Neuronal stem cell (in vitro differentiated cells): ENCODE measurements at regions not wholly inside any gene's neighbourhood (a gene's known extent, or its start where the extent isn't known, plus 50 kb on each side); places are given as distances from the start of the nearest gene placed in this dataset.

Experiments used
- DNase-seq: peaks from one replicate; pipeline ENCODE4 v3.0.0-alpha.2; 2013; ENCODE audit warnings: low spot score
- H2AFZ ChIP-seq: one replicate; pipeline ENCODE4 v1.6.1; 2013; ENCODE audit warnings: mild to moderate bottlenecking, low read length, inconsistent platforms
- H2AK5ac ChIP-seq: 2 replicates; pipeline ENCODE4 v1.6.1; 2013; ENCODE audit warnings: low read depth, mild to moderate bottlenecking, inconsistent platforms, low read length, moderate library complexity, mixed read lengths
- H2BK120ac ChIP-seq: 2 replicates; pipeline ENCODE4 v1.6.1; 2013; ENCODE audit warnings: low read depth, mild to moderate bottlenecking, inconsistent platforms, low read length, moderate library complexity, mixed read lengths
- H2BK12ac ChIP-seq: one replicate; pipeline ENCODE4 v1.6.1; 2013; ENCODE audit warnings: low read length, inconsistent platforms
- H2BK15ac ChIP-seq: 2 replicates; pipeline ENCODE4 v1.6.1; 2013; ENCODE audit warnings: mild to moderate bottlenecking, low read length, inconsistent platforms, mixed read lengths
- H2BK5ac ChIP-seq: one replicate; pipeline ENCODE4 v1.6.1; 2013; ENCODE audit warnings: inconsistent platforms, mild to moderate bottlenecking, low read length, moderate library complexity
- H3K14ac ChIP-seq: one replicate; pipeline ENCODE4 v1.6.1; 2013; ENCODE audit warnings: low read length, inconsistent platforms
- H3K18ac ChIP-seq: 2 replicates; pipeline ENCODE4 v1.6.1; 2013; ENCODE audit warnings: low read length, inconsistent platforms
- H3K23ac ChIP-seq: 2 replicates; pipeline ENCODE4 v1.6.1; 2013; ENCODE audit warnings: low read depth, mild to moderate bottlenecking, mixed read lengths, low read length, inconsistent platforms; ENCODE audit not compliant: poor library complexity
- H3K27ac ChIP-seq: replicated peaks from 3 replicates; pipeline ENCODE4 v1.5.1; 2013; ENCODE audit warnings: low read length, inconsistent platforms
- H3K27me3 ChIP-seq, 3 experiments: 2 replicates each; pipeline ENCODE4 v1.6.1; 2013; ENCODE audit warnings: low read length in 3 of 3, mild to moderate bottlenecking in 2 of 3, inconsistent platforms in 1 of 3, low read depth in 1 of 3, mixed read lengths in 1 of 3, moderate library complexity in 1 of 3; ENCODE audit not compliant: control insufficient read depth in 3 of 3, insufficient read depth in 3 of 3
- H3K36me3 ChIP-seq, 2 donors: replicated peaks in 1 of 2; 2 replicates each; pipeline ENCODE4 v1.6.1; 2013; ENCODE audit warnings: low read length in 2 of 2; ENCODE audit not compliant: control insufficient read depth in 2 of 2, insufficient read depth in 2 of 2
- H3K4ac ChIP-seq: 2 replicates; pipeline ENCODE4 v1.6.1; 2013; ENCODE audit warnings: inconsistent platforms, mild to moderate bottlenecking, low read length, moderate library complexity
- H3K4me1 ChIP-seq, 2 donors: 1 replicate in 1 of 2; 2 replicates in 1 of 2; pipeline ENCODE4 v1.6.1; 2013; ENCODE audit warnings: low read length in 2 of 2, low read depth in 1 of 2; ENCODE audit not compliant: control insufficient read depth in 2 of 2, insufficient read depth in 1 of 2
- H3K4me2 ChIP-seq: one replicate; pipeline ENCODE4 v1.6.1; 2013; ENCODE audit warnings: mild to moderate bottlenecking, low read length, inconsistent platforms; ENCODE audit not compliant: insufficient read depth, poor library complexity, severe bottlenecking
- H3K4me3 ChIP-seq, 2 donors: 2 replicates each; pipeline ENCODE4 v1.5.1; 2013; ENCODE audit warnings: low read length in 2 of 2, mild to moderate bottlenecking in 2 of 2, inconsistent platforms in 1 of 2, moderate library complexity in 1 of 2
- H3K79me1 ChIP-seq: one replicate; pipeline ENCODE4 v1.6.1; 2013; ENCODE audit warnings: low read depth, mild to moderate bottlenecking, inconsistent platforms, low read length, moderate library complexity
- H3K9ac ChIP-seq: one replicate; pipeline ENCODE4 v1.6.1; 2013; ENCODE audit warnings: mild to moderate bottlenecking, low read depth, low read length, inconsistent platforms; ENCODE audit not compliant: poor library complexity
- H3K9me3 ChIP-seq, 2 donors: replicated peaks in 1 of 2; 2 replicates each; pipeline versions ENCODE3 to v1.6.1; 2013; ENCODE audit warnings: low read length in 2 of 2, mild to moderate bottlenecking in 2 of 2, inconsistent platforms in 1 of 2, low read depth in 1 of 2, mixed read lengths in 1 of 2, moderate library complexity in 1 of 2; ENCODE audit not compliant: control insufficient read depth in 2 of 2, insufficient read depth in 1 of 2
- H4K8ac ChIP-seq: one replicate; pipeline ENCODE4 v1.6.1; 2013; ENCODE audit warnings: low read depth, mild to moderate bottlenecking, inconsistent platforms, low read length, moderate library complexity
- H4K91ac ChIP-seq: one replicate; pipeline ENCODE4 v1.6.1; 2013; ENCODE audit warnings: low read length, low read depth, mild to moderate bottlenecking, inconsistent platforms; ENCODE audit not compliant: poor library complexity
- WGBS, 2 donors: extraction: QIAGEN DNeasy Blood & Tissue Kit; methylation state at CpG; one replicate each; pipeline ENCODE4 v1.1.7; 2013; ENCODE audit warnings: missing lambda C conversion rate in 2 of 2, mixed read lengths in 1 of 2; ENCODE audit not compliant: insufficient read length in 2 of 2, insufficient replicate concordance in 1 of 2; ENCODE audit errors: extremely low coverage in 2 of 2; 5-methylcytosine and 5-hydroxymethylcytosine counted together

- Histone ChIP-seq H4K91ac (no peak overlapping the region), H3K9ac (no peak overlapping the region), H2BK12ac (no peak overlapping the region), H3K27ac (no peak overlapping the region), H3K9me3 (peaks cover 0 to 2% of the 10 kb centered on the region in 2 donors), H3K4me2 (no peak overlapping the region), H3K4ac (no peak overlapping the region), H3K79me1 (no peaks in the 10 kb centered on the region), H3K4me3 (no peak overlapping the region), H2BK15ac (no peak overlapping the region), H2AFZ (no peak overlapping the region), H3K18ac (no peak overlapping the region), H2BK5ac (no peak overlapping the region), H3K4me1 (no peaks in the 10 kb centered on the region), H2AK5ac (no peak overlapping the region), H4K8ac (no peak overlapping the region), H3K23ac (no peak overlapping the region), H3K27me3 (no peaks in the 10 kb centered on the region), H3K14ac (no peak overlapping the region), H2BK120ac (no peak overlapping the region), H3K36me3 (no peaks in the 10 kb centered on the region)
- WGBS, 2 donors = no CpG with 5 or more reads among the region's 1 CpG
- no peak for DNase-seq
Measured at GRCh38 chr6:93592417-93592816, 173.1 kb upstream of the EPHA7 start.

DNA sequence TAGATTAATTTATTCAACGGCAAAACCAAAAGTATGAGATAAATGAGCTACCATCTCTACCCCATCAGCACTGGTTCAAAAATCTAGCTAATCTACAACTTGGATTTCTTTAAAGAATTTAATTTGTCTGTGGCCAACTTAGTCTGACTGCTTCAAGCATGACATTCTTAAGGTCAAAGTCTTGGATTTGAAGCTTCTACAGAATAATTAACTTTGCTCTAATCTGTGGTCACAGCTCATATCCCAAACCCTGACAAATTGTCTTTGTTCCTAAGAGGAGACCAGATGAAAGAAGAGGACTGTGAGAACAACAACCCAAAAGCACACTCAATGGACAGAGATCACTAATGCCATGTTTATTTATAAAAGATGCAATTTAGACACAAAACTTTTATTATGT is 166.9 kb upstream of the EPHA7 start:
- no peak overlapping the region for H4K91ac ChIP-seq
- H3K4me1 ChIP-seq = no peaks in the 10 kb centered on the region

GRCh38 chr6:93584300-93584699 is 164.9 kb upstream of the EPHA7 start:
- Histone ChIP-seq H2BK15ac (no peak overlapping the region), H2BK120ac (no peak overlapping the region), H3K23ac (no peak overlapping the region), H3K18ac (no peak overlapping the region), H3K14ac (no peak overlapping the region), H3K4me2 (no peak overlapping the region), H3K9me3 (no peaks in the 10 kb centered on the region), H2BK12ac (no peak overlapping the region), H4K8ac (no peak overlapping the region), H3K27ac (no peak overlapping the region), H3K36me3 (no peaks in the 10 kb centered on the region), H4K91ac (no peak overlapping the region), H3K9ac (no peak overlapping the region), H2AK5ac (no peak overlapping the region), H2BK5ac (no peak overlapping the region), H3K4me3 (no peak overlapping the region), H2AFZ (no peak overlapping the region), H3K4me1 (peaks cover 2% of the 10 kb centered on the region in 2 donors), H3K4ac (no peak overlapping the region), H3K27me3 (no peaks in the 10 kb centered on the region), H3K79me1 (no peaks in the 10 kb centered on the region)
- DNase-seq = no peak

More for the DNA sequence above, 166.9 kb upstream of the EPHA7 start:
- H3K14ac ChIP-seq = no peak overlapping the region
- WGBS, 2 donors = no CpG with 5 or more reads among the region's 1 CpG
- H2AK5ac ChIP-seq = no peak overlapping the region
- H3K23ac ChIP-seq = no peak overlapping the region
- no peak overlapping the region for H2BK5ac ChIP-seq
- H3K4me3 ChIP-seq = no peak overlapping the region
- no peak overlapping the region for H3K18ac ChIP-seq
- H3K9me3 ChIP-seq = peaks cover 0 to 2% of the 10 kb centered on the region in 2 donors
- no peaks in the 10 kb centered on the region for H3K27me3 ChIP-seq
- no peak overlapping the region for H4K8ac ChIP-seq
- H2AFZ ChIP-seq = peak overlapping the region; percentile 23
- no peaks in the 10 kb centered on the region for H3K36me3 ChIP-seq
- no peak overlapping the region for H2BK15ac ChIP-seq
- H2BK12ac ChIP-seq = no peak overlapping the region
- no peak overlapping the region for H3K27ac ChIP-seq
- no peak overlapping the region for H2BK120ac ChIP-seq
- H3K79me1 ChIP-seq = no peaks in the 10 kb centered on the region
- no peak overlapping the region for H3K4me2 ChIP-seq
- H3K9ac ChIP-seq = no peak overlapping the region
- no peak for DNase-seq
- no peak overlapping the region for H3K4ac ChIP-seq

DNA sequence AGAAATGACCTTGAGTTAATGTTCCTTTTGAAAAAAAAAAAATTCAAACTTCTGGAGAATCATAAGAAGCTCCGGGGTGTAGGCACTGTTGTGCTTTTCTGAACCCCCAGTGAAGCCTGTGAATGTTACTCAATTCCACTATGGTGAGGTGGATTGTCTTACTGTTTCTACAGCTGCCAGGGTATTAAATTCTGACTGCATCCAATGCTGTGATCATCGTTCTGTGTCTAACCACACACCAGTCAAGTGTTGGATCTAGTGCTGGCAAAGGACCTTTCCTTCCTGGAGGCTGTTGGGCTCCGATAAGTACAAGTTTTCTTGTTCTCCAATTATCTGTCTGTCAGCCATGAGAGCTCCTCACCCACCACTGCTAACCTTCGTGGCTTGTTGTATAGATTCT is 162.0 kb upstream of the EPHA7 start:
- Histone ChIP-seq H2BK5ac (no peak overlapping the region), H3K79me1 (no peaks in the 10 kb centered on the region), H3K23ac (no peak overlapping the region), H3K4me2 (no peak overlapping the region), H3K9ac (no peak overlapping the region), H2BK12ac (no peak overlapping the region), H3K4me1 (peaks cover 2 to 5% of the 10 kb centered on the region in 2 donors), H3K4me3 (no peak overlapping the region), H2BK15ac (no peak overlapping the region), H3K4ac (no peak overlapping the region), H3K27me3 (no peaks in the 10 kb centered on the region), H2AK5ac (no peak overlapping the region), H3K27ac (no peak overlapping the region), H3K36me3 (no peaks in the 10 kb centered on the region), H2BK120ac (no peak overlapping the region), H3K18ac (no peak overlapping the region), H3K9me3 (no peaks in the 10 kb centered on the region), H2AFZ (peak overlapping the region; percentile 20), H3K14ac (no peak overlapping the region), H4K91ac (no peak overlapping the region), H4K8ac (no peak overlapping the region)
- DNase-seq = no peak
- WGBS, 2 donors = no CpG with 5 or more reads among the region's 4 CpGs
